Endodermal cell (in vitro differentiated cells): ENCODE measurements at regions not wholly inside any gene's neighbourhood (a gene's known extent, or its start where the extent isn't known, plus 50 kb on each side); places are given as distances from the start of the nearest gene placed in this dataset.

Source experiments
- DNase-seq: peaks from one replicate; pipeline ENCODE4 v3.0.0-alpha.2; 2017
- H3K27ac ChIP-seq: 2 replicates; pipeline ENCODE4 v1.5.1; 2013; ENCODE audit warnings: mild to moderate bottlenecking, low read depth, low read length, moderate library complexity
- H3K27me3 ChIP-seq: 2 replicates; pipeline ENCODE4 v1.6.1; 2013; ENCODE audit warnings: mild to moderate bottlenecking, low read length, moderate library complexity; ENCODE audit not compliant: insufficient read depth, control insufficient read depth, poor library complexity, severe bottlenecking
- H3K36me3 ChIP-seq: 2 replicates; pipeline ENCODE4 v1.7.0; 2013; ENCODE audit warnings: mild to moderate bottlenecking, low read length, moderate library complexity; ENCODE audit not compliant: control insufficient read depth, insufficient read depth
- H3K4me1 ChIP-seq: one replicate; pipeline ENCODE4 v1.7.0; 2013; ENCODE audit warnings: low read length; ENCODE audit not compliant: control insufficient read depth, insufficient read depth
- H3K4me3 ChIP-seq: 2 replicates; pipeline ENCODE4 v1.5.1; 2013; ENCODE audit warnings: mild to moderate bottlenecking, low read length, moderate library complexity
- H3K9ac ChIP-seq: 2 replicates; pipeline ENCODE4 v1.6.1; 2013; ENCODE audit warnings: mild to moderate bottlenecking, low read length, moderate library complexity; ENCODE audit not compliant: poor library complexity, severe bottlenecking; ENCODE audit errors: extremely low read depth
- H3K9me3 ChIP-seq: 2 replicates; pipeline ENCODE4 v1.6.1; 2013; ENCODE audit warnings: mild to moderate bottlenecking, low read length, moderate library complexity; ENCODE audit not compliant: control insufficient read depth
- H3K27ac Mint-ChIP-seq: 2 replicates; pipeline ENCODE4 v1.8.0; 2020; ENCODE audit warnings: mixed read lengths
- H3K27me3 Mint-ChIP-seq: 2 replicates; pipeline ENCODE4 v1.8.0; 2021; ENCODE audit warnings: mild to moderate bottlenecking, mixed read lengths; ENCODE audit not compliant: insufficient read depth
- H3K36me3 Mint-ChIP-seq: 2 replicates; pipeline ENCODE4 v1.8.0; 2020; ENCODE audit warnings: low read depth, mixed read lengths
- H3K4me1 Mint-ChIP-seq: 2 replicates; pipeline ENCODE4 v1.8.0; 2020; ENCODE audit warnings: mixed read lengths
- H3K4me3 Mint-ChIP-seq: 2 replicates; pipeline ENCODE4 v1.8.0; 2020; ENCODE audit warnings: mild to moderate bottlenecking, moderate library complexity, mixed read lengths
- H3K9me3 Mint-ChIP-seq: 2 replicates; pipeline ENCODE4 v1.8.0; 2020; ENCODE audit warnings: mild to moderate bottlenecking, mixed read lengths
- WGBS, 2 experiments: methylation state at CpG; one replicate each; pipeline versions ENCODE4 v1.1.5 to v1.1.7; 2013; ENCODE audit warnings: missing lambda C conversion rate in 2 of 2, mixed read lengths in 1 of 2; ENCODE audit not compliant: insufficient coverage in 1 of 2, insufficient read length in 1 of 2; 5-methylcytosine and 5-hydroxymethylcytosine counted together
- TF ChIP-seq, protein P1 (sequence below): fragments of 200-600 bp; sonication (generic); conservative IDR thresholded peaks from 2 replicates; pipeline ENCODE4 v1.5.0; 2021; ENCODE audit warnings: antibody characterized with exemption, mild to moderate bottlenecking

- Histone ChIP-seq H3K36me3 (no peaks in the 10 kb centered on the region), H3K4me1 (no peaks in the 10 kb centered on the region), H3K27me3 (no peaks in the 10 kb centered on the region), H3K27ac (no peak overlapping the region), H3K4me3 (no peak overlapping the region), H3K9me3 (no peaks in the 10 kb centered on the region), H3K9ac (no peak overlapping the region)
- TF ChIP-seq, protein P1, sequence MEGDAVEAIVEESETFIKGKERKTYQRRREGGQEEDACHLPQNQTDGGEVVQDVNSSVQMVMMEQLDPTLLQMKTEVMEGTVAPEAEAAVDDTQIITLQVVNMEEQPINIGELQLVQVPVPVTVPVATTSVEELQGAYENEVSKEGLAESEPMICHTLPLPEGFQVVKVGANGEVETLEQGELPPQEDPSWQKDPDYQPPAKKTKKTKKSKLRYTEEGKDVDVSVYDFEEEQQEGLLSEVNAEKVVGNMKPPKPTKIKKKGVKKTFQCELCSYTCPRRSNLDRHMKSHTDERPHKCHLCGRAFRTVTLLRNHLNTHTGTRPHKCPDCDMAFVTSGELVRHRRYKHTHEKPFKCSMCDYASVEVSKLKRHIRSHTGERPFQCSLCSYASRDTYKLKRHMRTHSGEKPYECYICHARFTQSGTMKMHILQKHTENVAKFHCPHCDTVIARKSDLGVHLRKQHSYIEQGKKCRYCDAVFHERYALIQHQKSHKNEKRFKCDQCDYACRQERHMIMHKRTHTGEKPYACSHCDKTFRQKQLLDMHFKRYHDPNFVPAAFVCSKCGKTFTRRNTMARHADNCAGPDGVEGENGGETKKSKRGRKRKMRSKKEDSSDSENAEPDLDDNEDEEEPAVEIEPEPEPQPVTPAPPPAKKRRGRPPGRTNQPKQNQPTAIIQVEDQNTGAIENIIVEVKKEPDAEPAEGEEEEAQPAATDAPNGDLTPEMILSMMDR = no peak
- Mint-ChIP-seq H3K36me3 (no peaks in the 10 kb centered on the region), H3K4me1 (peaks cover 17% of the 10 kb centered on the region), H3K9me3 (no peaks in the 10 kb centered on the region), H3K4me3 (no peak overlapping the region), H3K27me3 (no peaks in the 10 kb centered on the region), H3K27ac (no peak overlapping the region)
- WGBS, 2 experiments = 38 to 64% methylated on average over 1 to 3 of the region's 3 CpGs
- DNase-seq = no peak
These were observed 1053.4 kb upstream of the RBFOX1 start for GRCh38 chr16:6279286-6279685.

GRCh38 chr16:6274351-6274750 lies 1058.3 kb upstream of the RBFOX1 start:
- no peaks in the 10 kb centered on the region for H3K27me3 ChIP-seq
- peaks cover 6% of the 10 kb centered on the region for H3K4me1 Mint-ChIP-seq
- WGBS, 2 experiments = 92 to 97% methylated on average over 1 to 3 of the region's 3 CpGs
- no peak for DNase-seq
- H3K36me3 ChIP-seq = no peaks in the 10 kb centered on the region
- H3K4me1 ChIP-seq = no peaks in the 10 kb centered on the region
- no peak overlapping the region for H3K27ac Mint-ChIP-seq
- no peak overlapping the region for H3K9ac ChIP-seq
- TF ChIP-seq, protein P1 = no peak
- H3K9me3 Mint-ChIP-seq = no peaks in the 10 kb centered on the region
- H3K4me3 ChIP-seq = no peak overlapping the region
- no peak overlapping the region for H3K4me3 Mint-ChIP-seq
- no peaks in the 10 kb centered on the region for H3K27me3 Mint-ChIP-seq
- no peak overlapping the region for H3K27ac ChIP-seq
- H3K36me3 Mint-ChIP-seq = no peaks in the 10 kb centered on the region
- no peaks in the 10 kb centered on the region for H3K9me3 ChIP-seq

- H3K4me1 Mint-ChIP-seq = peaks cover 3% of the 10 kb centered on the region
- no peaks in the 10 kb centered on the region for H3K36me3 Mint-ChIP-seq
- Histone ChIP-seq H3K27me3 (no peaks in the 10 kb centered on the region), H3K27ac (no peak overlapping the region), H3K4me3 (no peak overlapping the region), H3K9ac (no peak overlapping the region), H3K4me1 (no peaks in the 10 kb centered on the region), H3K36me3 (no peaks in the 10 kb centered on the region), H3K9me3 (no peaks in the 10 kb centered on the region)
- H3K4me3 Mint-ChIP-seq = no peak overlapping the region
- no peaks in the 10 kb centered on the region for H3K27me3 Mint-ChIP-seq
- WGBS, 2 experiments = 78 to 100% methylated on average over 2 to 3 of the region's 3 CpGs
- no peak for DNase-seq
- H3K27ac Mint-ChIP-seq = no peak overlapping the region
- TF ChIP-seq, protein P1 = no peak
- no peaks in the 10 kb centered on the region for H3K9me3 Mint-ChIP-seq
These were observed 1065.0 kb upstream of the RBFOX1 start for GRCh38 chr16:6267682-6268081.
